HK-2 (cell line): ENCODE measurements at regions not wholly inside any gene's neighbourhood (a gene's known extent, or its start where the extent isn't known, plus 50 kb on each side); places are given as distances from the start of the nearest gene placed in this dataset.

Experiments
- DNase-seq: peaks from one replicate; pipeline ENCODE4 v3.0.0-alpha.2; 2018; ENCODE audit not compliant: unreplicated experiment

DNA sequence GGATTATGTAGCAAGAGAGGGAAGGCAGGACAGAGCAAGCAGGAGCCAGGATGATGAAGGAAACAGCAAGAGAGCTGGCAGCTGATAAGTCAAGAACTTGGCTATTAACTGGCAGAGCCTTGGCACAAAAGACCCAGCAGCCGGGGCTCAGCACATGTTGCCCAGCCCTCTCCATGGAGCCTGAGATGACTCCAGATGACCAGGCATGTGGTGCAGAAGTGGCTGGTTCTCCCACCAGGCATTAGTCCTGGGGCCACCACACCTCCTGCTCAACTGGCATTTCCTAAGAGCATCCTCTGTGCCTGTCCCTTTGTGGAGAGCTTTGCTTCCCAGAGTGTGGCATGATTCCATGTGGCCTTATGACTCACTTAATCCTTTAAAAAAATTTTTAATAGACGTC is 522.6 kb downstream of the MN1 start:
- no peak for DNase-seq

DNA sequence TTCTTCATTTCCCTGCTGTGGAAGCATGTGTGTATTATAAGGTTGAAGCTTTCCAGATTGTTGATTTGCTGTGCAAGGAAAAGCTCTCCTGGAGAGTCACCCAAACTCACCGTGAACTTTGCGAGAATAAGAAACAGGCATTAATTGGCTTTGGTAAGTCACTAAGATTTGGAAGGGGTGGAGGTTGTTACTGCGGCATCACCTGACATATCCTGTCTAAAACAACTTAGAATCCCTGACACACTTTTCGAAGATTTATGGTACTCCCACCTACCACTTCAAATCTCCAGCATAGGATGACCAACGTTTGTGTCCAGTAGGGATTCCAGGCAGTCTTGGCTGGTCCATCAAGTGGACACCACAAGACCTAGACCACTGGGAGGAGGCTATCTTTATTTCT is 518.3 kb downstream of the MN1 start:
- no peak for DNase-seq

DNA sequence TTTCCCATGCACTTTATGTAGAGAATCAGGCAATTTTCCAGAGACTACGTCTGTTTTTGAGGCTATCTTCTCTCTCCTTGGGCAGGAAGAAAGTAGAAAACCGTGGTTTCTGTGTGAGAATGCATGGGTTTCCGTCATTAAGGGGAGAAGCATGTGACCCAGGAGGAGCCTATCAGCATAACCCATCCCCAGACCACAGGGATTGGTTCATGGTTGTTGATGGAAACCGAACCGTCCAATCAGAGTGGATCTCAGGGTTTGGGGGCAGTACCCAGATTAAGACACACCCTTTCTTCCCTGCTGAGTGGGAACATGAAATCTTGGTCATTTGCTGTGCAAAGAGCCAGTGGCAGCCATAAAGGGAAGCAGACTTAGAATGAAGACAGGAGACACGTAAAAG is 517.8 kb downstream of the MN1 start:
- DNase-seq, result no peak

DNA sequence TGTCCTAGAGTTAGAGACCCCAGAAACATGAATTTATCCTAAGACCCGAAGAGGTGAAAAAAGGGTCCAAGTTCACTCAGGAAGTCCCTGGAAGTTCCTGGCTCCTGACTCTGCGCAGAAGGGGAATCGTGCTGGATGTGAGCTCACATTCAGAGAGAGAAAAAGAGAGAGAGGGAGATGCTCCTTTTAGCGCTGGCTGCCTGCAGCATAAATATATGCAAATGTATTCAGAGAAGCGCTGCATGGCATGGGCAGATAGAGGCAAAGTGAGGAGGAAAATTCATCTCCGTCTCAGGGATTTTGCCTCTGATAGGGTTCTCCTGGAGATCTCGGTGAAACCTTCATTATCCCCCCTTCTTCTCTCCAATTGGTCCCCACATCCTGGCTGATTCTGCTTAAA is 517.2 kb downstream of the MN1 start:
- no peak for DNase-seq

DNA sequence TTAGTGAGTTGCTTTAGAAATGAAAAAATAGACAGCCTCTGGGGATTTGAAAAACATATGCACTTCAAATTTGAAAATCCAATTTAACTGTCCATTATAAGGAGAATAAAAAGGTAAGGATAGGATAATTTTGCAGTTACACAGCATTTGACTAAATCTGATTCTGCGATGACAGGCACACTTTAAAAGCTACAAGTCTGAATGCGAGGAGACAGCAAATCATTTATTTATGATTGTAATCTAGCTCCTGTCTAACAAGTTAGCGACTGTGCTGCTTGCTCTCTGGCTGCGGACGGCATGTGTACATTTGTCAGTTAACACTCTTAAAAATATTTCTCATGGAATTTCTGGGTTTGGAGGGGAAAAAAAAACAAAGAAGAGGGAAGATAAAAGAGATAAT is 514.8 kb downstream of the MN1 start:
- DNase-seq, result no peak

DNA sequence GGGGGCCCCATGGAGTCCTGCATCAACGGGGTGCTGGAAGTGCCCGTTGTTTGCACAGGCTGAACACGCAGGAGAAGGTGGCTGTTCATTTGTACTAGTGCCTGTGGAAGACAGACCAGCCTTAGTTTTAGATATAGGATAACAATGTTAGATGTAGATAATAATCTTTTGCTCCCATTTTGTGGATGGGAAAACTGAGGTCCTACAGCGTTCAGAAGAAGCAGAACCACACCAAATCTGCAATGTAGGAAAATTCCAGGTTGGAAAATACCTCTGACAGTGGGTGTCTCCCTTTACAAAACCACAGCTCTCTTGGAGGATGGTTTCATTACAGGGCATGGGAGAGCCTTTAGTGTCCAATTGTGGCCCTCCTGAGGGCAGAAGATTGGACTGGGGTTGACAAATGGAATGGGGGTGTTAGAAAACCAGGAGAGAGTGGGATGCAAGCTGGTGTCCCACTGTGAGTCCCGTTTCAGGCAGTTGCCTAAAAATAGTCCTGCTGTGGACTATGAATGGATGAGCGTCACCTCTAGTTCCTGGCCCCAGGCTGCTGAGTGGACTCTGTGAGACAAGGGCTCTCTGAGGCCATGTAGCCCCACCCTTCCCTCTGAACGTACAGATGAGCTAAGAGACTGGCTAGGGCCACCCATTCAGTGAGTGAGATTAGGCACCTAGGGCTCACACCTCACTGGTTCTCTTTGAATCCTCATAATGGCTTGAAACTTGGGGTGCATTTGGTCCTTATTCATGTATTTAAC is 508.8 kb downstream of the MN1 start:
- DNase-seq, result no peak

DNA sequence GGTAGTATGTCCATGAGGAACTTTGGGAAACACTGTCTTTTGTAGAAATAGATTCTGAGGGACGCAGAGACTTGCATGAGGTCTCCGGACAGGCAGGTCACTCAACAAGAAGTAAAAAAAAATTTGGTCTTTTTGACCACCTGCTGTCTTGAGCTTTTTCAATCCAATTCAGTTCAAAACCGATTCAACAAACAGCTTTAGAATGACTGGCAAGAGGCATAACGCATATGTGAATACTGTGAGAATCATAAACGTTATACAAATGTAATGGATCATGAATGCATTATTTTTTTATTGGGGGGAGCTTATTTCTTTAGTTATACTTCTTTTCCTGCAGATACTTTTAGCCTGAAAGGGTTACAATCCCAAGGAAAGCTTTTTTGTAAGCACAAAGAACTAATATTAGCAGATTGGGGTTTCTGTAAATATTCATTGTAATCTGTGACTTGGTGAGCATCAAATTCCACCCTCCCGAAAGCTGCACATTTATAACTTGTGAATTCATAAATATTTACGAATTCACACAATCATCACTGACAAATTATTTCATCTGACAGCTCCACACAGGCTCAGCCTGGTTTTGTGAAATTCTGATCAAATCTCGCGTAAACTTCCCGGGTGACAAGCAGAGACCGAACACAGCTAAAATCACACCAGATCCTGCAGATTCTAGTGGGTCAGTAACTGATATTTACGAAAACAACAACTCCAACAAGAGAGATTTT is 507.7 kb downstream of the MN1 start:
- no peak for DNase-seq

DNA sequence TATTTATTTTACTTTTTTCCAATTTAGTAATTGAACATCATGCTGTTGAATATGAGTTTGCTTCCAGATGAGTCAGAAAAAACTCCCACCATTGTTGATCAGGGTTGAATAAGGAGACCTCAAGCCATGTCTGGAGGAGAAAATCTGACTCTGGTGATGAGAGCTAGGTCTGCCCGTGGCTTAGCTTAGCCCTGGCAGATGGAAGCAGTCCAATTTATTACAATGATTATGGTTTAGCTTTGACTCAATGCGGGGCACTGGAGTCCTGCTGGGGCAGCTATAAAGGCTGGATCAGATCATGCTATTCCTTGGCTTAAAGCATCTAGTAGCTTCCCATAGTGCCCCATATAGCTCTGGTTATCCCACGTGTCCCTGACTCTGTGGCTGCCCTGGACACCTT is 506.5 kb downstream of the MN1 start:
- DNase-seq, result no peak

DNA sequence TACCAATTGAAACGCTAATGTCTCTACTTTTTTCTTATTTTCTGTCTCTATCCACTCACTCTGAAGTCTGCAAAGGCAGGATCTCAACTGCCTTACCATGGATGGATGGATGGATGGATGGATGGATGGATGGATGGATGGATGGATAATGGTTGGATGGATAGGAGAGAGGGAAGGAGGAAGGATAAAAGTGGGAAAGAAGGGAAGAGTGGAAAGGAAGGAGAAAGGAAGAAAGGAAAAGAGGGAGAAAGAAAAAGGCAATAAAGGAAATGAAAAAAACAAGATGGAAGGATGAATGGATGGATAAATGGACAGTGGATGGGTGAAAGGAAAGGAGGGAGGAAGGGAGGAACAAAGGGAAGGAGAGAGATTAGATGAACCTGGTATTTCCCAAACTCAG is 506.0 kb downstream of the MN1 start:
- no peak for DNase-seq

DNA sequence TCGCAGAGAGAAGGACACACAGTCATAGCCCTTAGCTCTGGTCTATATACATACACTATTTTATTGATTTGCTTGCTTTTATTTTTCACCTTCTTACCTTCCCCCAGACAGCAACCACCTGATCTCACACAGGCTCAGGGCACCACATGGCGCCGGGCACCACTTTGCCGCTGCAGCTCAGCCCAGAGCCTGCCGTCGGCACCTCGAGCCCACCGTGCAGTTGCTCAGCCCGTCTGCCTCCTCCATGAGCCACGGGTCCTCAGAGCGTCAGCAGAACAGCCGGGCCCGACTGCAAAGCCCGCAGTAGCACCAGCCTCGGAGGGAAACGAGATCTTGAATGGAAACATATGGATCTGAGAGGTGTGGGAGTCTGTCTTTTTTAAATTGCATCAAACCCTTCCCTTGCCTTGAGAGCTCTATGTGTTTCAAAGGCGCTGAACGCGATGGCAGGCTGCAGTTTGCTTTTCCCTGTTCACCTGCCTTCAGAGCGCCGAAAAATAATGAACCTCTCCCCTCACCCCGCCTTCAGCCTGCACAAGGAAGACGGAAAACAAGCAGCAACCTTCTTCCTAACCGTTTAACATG is 505.4 kb downstream of the MN1 start:
- DNase-seq, result no peak

DNA sequence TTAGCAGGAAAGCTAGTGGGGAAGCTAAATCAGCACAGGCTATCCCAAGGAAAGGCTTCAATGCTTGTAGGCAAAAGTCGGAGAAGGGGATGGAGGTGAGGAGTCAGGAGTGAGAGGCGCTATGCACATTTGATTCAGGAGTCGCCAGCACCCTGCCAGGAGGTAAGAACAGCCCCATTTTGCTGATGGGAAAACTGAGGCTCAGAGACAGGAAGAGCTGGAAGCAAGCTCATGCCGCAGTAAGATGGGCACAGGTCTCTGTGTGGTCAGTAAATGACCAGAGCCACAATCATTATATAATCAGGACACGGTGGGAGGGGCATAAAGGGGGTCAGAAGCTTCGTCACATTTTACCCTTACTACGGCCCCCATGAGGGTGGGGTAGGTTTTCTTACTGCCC is 504.4 kb downstream of the MN1 start:
- no peak for DNase-seq

DNA sequence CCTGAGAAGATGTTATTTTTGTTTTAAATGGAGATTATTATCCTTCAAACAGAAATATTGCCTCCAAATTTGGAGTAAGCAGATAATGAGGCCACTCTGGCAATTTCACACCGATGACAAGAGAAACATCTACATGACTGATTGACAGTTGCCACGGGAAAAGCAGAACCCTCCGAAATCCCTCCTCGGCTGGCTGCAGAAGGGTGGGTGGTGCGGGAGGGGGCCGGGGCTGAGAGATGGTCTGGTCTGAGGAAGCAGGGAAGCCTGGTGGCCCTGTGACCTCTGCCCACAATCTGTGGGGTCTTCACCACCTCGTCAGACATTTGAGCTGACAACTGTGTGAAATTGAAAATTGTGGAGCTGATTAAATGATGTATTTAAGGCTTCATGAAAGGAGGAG is 503.2 kb downstream of the MN1 start:
- DNase-seq, result no peak

DNA sequence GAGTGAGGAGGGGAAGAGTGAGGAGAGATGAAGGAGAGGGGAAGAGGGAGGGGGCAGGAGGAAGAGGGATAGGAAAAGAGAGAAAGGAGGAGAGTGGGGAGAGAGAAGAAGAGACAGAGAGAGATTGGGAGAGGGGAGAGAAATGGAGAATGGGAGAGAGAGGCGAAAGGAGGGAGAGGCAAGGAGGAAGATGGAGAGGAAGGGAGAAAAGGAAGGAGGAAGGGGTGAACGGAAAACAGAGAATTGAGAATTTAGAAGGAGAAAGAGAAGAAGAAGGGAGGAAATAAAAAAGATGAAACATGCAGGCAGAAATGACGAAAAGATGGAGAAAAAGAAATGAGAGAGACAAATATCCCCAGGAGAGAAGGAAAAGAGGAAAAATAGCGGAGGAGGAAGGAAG is 502.8 kb downstream of the MN1 start:
- no peak for DNase-seq

DNA sequence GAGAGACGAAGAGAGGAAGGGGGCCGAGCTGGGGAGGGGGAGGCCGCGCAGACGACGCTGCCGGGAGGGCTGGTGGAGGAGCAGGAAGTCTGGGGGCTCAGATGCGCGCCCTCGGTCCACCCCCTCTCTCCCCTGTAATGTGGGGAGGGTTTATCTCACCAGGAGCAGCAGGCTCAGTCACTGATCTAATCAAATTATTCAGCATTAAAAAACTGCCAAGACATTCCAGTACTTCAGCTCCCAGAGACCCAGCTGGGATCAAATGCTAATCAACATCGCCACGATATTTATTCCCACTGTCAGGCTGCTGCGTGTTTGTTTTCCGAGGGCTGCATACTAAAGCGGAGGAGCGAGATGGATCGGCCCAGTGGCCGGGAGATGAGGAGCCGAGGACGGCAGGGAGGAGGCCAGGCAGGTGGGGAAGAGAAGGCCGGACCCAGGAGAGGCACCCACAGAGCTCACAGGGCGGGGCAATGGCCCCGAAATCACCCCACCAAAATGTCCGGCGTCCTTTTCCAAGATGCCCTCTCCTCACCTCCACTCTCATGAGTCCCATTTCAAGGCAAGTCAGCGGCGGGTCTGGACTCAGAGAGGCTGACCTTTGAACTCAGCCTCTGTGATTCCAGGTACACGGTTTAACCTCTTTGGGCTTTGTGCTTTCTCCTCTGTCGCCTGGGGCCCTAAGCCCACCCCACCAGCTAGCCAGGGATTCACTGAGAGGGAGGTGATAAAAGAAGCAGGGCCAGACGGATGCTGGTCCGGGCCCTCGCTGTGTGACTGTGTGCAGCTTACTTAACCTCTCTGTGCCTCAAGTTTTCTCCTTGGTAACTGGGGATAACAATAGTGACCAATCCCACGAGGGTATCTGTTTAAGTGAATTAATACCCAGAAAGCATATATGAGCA is 502.1 kb downstream of the MN1 start:
- no peak for DNase-seq

DNA sequence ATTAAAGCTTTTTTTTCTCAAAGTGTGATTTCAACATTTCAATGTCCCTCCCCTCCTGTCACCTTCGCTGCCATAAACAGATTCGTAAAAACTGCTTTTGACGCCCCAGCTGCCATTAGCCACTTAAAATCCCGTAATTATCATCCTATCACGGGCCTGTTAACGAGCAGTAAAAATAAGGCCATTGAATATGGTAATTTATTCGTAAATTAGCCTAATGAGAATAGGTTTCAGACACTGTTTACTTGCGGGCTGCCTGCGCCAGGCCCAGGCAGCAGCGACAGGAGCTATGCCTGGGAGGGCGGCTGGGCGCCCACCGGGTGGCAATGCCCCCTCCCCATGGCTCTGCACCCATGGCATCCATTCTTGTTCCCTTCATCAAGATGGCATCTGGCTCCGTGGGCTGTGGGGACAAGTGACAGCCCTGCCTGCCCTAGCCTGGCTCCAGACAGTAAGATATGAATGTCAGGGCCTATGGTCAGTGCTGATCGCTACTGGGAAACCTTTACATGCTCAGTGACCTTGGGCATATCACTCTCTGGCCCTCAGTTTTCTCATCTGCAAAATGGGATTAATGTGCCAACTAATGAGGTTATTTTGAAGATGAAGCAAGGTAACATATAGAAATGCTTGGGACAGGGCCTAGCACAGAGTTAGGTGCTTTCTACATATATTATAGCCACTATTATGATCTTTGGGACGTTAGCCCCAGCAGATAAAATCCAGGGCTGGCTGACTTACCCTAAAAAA is 500.8 kb downstream of the MN1 start:
- no peak for DNase-seq

DNA sequence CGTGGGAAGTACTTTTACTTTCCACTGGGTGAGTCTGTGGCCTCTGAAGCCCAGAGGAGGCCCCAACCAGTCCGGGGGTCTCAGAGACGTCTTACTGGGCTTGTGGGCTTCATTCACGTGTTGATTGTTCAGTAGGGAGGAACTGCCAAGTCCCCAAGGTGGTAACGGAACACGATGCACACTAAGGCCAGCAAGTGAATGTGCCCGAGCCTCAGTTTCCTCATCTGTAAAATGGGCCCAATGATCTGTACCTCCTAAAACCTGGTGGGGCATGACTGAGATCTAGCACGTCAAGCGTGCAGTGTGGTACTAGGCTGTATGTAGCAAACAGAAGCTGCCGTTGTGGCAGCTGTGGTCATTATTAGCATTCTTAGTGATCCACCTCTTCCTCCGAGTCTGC is 499.1 kb downstream of the MN1 start:
- DNase-seq, result no peak

DNA sequence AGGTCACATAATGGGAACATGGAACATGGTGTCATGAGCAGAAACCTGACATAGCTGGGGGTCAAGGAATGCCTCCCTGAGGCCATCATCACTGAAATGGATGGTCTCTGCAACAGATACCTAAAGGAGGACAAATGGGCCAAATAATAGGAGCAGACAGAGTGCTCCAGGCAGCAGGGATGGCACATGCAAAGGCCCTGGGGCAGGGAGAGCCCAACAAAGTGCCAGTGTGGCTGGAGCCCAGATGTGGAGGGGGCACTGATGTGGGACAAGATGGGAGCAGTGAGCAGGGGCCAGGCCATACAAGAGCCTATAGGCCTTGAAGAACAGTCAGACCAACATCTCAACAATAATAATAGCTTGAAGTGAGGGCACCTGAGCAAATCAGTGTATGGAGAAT is 497.8 kb downstream of the MN1 start:
- no peak for DNase-seq

DNA sequence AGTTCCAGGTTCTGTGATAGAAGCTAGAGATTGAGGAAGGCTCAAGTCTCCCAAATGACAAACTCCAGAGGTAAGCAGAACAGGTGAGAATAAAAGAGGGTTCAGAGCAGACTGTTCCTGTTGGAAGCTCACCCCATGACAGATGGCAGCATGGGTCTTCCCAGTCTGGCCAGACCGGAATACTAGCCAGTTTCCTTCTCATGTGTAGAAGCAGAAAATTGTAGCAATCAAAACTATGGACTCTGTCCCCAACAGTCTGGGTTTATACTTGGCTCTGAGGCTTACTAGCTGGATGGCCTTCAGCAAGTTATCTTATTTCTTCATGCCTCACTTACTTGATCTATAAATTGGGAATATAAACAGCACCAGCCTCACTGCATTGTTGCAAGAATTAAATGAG is 494.8 kb downstream of the MN1 start:
- no peak for DNase-seq

DNA sequence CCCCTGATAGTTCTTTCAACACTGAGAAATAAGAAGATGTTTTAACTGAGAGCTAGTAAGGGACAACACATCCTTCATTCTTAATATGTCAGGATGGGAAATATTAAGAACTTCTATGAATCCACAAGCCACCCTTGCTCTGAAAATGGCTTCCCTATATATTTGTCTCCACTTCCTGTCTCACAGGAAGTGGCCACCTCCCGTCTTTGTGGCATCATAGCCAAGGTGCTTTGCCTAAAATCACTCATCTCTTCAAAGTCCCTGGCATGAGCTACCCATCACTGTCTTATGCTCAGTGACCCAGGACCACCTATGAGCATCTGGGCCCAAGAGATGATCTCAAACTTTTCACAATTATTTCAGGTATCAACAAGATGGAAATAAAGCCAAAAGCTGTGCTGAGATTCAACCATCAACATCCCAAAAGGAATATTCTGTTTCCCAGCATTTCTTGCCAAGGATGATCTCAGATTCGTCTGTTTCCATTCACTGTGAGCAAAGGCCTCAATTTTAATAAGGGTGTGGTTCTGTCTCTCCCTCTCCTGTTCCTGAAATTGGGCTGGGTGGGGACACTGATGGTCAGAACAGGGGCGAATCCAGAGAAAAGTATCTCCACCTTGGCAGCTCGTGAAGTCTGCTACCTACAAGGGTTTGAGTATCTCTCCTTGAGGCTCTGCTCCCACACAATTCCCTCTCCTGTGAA is 493.9 kb downstream of the MN1 start:
- no peak for DNase-seq

DNA sequence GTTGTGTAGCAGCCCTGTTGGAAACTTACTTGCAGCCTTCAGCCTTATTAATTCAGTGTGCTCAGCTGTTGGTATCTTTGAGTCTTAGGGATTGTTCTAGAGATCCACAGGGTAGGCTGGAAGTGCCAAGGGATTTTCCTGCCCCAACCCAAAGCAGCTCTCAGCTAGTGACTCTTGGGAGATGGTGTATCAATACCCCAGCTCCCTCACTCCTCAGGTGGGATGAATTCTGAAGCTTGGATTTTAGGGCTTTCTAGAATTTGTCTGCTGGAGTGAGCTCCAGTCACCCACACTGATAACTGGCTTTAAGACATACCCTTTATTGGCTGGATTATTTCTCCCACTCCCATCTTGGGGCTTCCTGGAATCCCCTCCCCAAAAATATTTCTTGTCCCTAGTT is 493.0 kb downstream of the MN1 start:
- DNase-seq, result no peak

DNA sequence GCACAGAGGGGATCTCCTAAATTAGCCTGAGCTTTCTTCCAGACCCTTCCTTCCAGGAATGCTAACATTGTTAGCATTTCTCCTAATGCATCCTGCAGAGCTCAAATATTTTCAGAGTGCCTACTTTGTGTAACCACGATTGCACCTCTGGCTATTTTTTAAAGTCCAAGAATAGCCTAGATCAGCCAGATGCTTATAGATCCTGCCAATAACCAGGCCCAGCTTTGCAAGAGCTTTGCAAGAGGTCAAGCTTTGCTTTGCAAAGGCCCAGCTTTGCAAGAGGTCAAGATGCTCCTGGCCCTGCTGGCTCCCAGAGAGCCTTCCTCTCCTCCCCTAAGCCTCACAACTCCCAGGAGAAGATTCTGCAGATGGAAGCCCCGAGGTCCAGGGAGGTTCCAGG is 491.9 kb downstream of the MN1 start:
- no peak for DNase-seq
